Adrenal gland (tissue), 9 donors: ENCODE measurements at regions not wholly inside any gene's neighbourhood (a gene's known extent, or its start where the extent isn't known, plus 50 kb on each side); places are given as distances from the start of the nearest gene placed in this dataset.

Source experiments
- DNase-seq, 7 donors: peaks; one replicate each; pipeline ENCODE4 v3.0.0-alpha.2; 2019 to 2020
- H3K27ac ChIP-seq, 5 donors: fragments of 200-600 bp; sonication (generic) in 4 of 5; 1 replicate in 3 of 5; 2 replicates in 2 of 5; pipeline versions ENCODE4 v1.5.1 to v1.8.0; 2016 to 2020; ENCODE audit warnings: mild to moderate bottlenecking in 1 of 5
- H3K27me3 ChIP-seq: fragments of 200-600 bp; 2 replicates; pipeline ENCODE4 v1.8.0; 2021
- H3K36me3 ChIP-seq, 2 donors: fragments of 200-600 bp; replicated peaks in 1 of 2; 1 replicate in 1 of 2; 2 replicates in 1 of 2; pipeline versions ENCODE4 v1.5.1 to v1.8.0; 2018 to 2022
- H3K4me1 ChIP-seq, 2 donors: fragments of 200-600 bp; replicated peaks in 1 of 2; 1 replicate in 1 of 2; 2 replicates in 1 of 2; pipeline versions ENCODE4 v1.5.1 to v1.8.0; 2018 to 2021
- H3K4me3 ChIP-seq, 4 donors: fragments of 200-600 bp; sonication (generic) in 3 of 4; one replicate each; pipeline ENCODE4 v1.5.1; 2016 to 2018
- H3K9me3 ChIP-seq, 3 donors: fragments of 200-600 bp; sonication (generic) in 1 of 3; replicated peaks in 1 of 3; 1 replicate in 2 of 3; 2 replicates in 1 of 3; pipeline versions ENCODE4 v1.5.1 to v1.8.0; 2016 to 2021
- CTCF ChIP-seq, 6 experiments: fragments of 450-650 bp in 4 of 6; fragments of 200-600 bp in 2 of 6; sonication (generic) in 1 of 6; IDR thresholded peaks; 1 replicate in 5 of 6; 2 replicates in 1 of 6; pipeline versions ENCODE4 v1.5.1 to v1.8.0; 2016 to 2021; ENCODE audit warnings: antibody characterized with exemption in 6 of 6, mild to moderate bottlenecking in 2 of 6, moderate library complexity in 1 of 6
- POLR2A ChIP-seq, 2 donors: fragments of 450-650 bp; IDR thresholded peaks; one replicate each; pipeline ENCODE4 v1.6.1; 2017; ENCODE audit warnings: antibody characterized with exemption in 2 of 2, mild to moderate bottlenecking in 2 of 2, moderate library complexity in 1 of 2
- WGBS, 4 donors: extraction: QIAGEN DNeasy Blood & Tissue Kit in 2 of 4; methylation state at CpG; one replicate each; pipeline versions ENCODE4 v1.1.5 to v1.1.7; 2013 to 2017; 5-methylcytosine and 5-hydroxymethylcytosine counted together
- intact Hi-C, 2 donors: fragments of 100-400 bp; cut with DNase I; formaldehyde crosslinking; loops; one replicate each; pipeline versions ENCODE4 v1.14.1 to v1.15.0; 2022 to 2023
- donor health status: healthy with polysubstance abuse.
- donor health status: Bipolar disorder and iron deficiency.
- donor health status: DM: yes; HTN: yes; CAD: no.
- donor health status: DM: no; HTN: no; CAD: no.
- donor health status: DM: no; HTN: no; CAD: no.

- H3K27me3 ChIP-seq: no peaks in the 10 kb centered on the region
- no peak for TF ChIP-seq POLR2A (IDR thresholded peaks at IDR 0.05)
- no peak overlapping the region for H3K4me3 ChIP-seq
- 74 to 81% (median 76%) methylated on average over 6 to 7 of the region's 7 CpGs for WGBS, 4 donors
- no peaks in the 10 kb centered on the region for H3K4me1 ChIP-seq
- intact Hi-C loops: no loop called here
- no peak for DNase-seq
- no peak overlapping the region for H3K27ac ChIP-seq
- H3K36me3 ChIP-seq: no peaks in the 10 kb centered on the region
- no peaks in the 10 kb centered on the region for H3K9me3 ChIP-seq
Observed at GRCh38 chr15:100730129-100730528, 127.7 kb downstream of the ASB7 start.

DNA sequence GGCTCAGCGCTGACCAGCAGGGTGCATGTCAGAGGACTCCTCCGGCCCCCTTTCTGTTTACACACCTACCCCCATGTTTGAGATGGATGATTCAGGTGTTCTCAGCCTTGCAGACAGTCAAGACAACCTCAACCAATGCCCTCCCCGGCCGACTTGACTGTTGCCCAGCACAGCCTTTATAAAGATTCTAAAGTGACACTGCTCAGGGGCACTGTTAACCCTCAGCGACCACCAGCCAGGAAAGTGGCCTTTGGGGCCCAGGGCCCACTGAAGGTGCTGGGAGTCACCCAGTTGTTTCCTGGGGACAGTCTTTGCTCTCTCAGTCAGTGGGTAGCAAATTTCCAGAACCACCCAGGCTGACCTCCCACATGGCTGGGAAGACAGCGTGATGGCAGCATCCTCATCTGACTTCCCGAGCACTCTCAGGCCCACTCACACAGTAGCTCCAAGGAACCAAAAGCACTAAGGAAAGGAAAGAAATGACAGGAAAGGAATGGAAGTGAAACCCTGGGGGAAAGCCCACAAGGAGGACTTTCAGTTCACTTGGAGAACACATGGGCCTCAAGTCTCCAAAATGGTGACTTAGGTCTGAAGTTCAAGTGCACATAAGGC is 128.4 kb downstream of the ASB7 start:
- Histone ChIP-seq H3K27me3 (no peaks in the 10 kb centered on the region), H3K36me3 (no peaks in the 10 kb centered on the region), H3K4me3 (no peak overlapping the region), H3K4me1 (no peaks in the 10 kb centered on the region), H3K9me3 (no peaks in the 10 kb centered on the region), H3K27ac (no peak overlapping the region)
- WGBS, 4 donors: 91 to 97% (median 94%) methylated on average over 6 to 7 of the region's 7 CpGs
- no peak for TF ChIP-seq POLR2A (IDR thresholded peaks at IDR 0.05)
- no peak for TF ChIP-seq CTCF (IDR thresholded peaks at IDR 0.05)
- intact Hi-C loops: no loop called here
- DNase-seq: no peak

DNA sequence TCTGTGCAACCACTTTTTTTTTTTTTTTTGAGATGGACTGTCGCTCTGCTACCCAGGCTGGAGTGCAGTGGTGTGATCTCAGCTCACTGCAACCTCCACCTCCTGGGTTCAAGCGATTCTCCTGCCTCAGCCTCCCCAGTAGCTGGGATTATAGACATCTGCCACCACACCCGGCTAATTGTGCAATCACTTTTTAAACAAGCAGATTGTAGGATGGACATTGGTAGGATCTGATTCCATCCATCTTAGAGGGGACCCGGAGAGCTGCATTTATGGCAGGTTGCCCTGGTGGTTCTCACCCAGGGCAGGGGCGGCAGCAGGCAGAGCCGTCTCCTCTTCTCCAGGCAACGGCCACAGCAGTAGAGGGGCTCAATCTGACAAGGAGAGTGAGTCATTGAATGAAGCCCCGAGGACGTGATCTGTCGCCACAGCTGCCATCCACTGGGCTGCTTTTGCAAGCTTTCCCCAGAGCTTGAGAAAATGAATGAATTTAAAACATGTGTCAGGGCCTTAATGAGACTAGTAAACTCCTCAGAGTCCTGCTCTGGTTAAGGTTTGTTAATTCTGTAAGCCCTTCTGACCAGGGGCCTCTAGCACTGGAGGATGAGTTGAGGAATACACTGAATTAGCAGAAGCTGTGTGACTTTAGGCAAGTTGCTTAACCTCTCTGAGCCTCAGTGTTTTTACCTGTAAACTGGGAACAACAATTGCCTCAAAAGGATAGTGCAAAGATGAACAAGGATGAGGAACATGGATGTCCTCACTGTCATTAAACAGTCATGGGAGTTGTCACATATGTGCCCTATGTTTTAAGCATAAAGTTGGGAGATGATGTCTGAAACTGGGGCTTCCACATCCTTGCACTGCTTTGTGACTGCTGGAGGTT is 129.1 kb downstream of the ASB7 start:
- no peaks in the 10 kb centered on the region for H3K4me1 ChIP-seq
- H3K9me3 ChIP-seq: no peaks in the 10 kb centered on the region
- 79 to 89% (median 86%) methylated on average over 9 to 10 of the region's 10 CpGs for WGBS, 4 donors
- no peaks in the 10 kb centered on the region for H3K36me3 ChIP-seq
- DNase-seq: no peak
- H3K27me3 ChIP-seq: no peaks in the 10 kb centered on the region
- intact Hi-C loops: no loop called here
- TF ChIP-seq POLR2A (IDR thresholded peaks at IDR 0.05) (no peak), CTCF (IDR thresholded peaks at IDR 0.05) (no peak)
- no peak overlapping the region for H3K4me3 ChIP-seq
- H3K27ac ChIP-seq: no peak overlapping the region

DNA sequence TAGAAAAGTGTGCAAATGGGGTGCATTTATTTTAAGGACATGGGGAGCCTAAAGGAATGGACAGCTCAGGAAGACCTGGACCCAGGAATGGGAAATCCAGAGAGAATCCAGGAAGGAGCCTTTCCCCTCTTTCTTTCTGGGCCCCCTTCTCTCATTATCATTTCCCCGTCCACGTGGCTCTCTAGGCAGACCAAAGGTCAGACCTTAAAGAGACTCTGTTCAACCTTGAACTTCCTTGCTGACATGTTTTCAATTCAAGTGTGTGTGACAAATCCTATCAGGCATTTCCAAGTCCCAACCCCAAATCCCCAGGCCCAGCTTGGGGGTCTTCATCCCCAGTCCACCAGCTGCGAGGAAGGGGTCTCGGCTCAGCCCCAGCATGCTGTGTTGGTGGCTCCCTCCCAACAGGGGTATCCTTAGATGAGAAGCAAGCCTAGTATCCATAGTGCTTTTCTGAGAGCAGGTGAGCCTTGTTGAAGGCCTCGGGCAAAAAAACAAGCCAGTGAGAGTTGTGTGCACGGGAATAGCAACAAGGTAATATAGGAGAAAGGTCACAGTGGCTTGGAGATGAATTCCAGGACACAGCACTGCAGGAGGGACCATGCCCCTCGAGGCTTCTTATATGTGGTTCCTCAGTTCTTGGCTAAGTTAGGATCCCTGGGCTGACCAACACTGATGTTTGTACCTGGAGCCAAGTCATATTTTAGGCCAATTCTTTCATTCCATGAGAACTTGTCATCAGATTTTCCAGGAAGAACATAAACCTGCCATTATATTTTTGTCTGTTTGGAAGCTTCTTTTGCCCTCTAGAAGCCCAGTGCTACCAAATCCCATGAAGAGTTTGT is 130.0 kb downstream of the ASB7 start:
- Histone ChIP-seq H3K27ac (no peak overlapping the region), H3K27me3 (no peaks in the 10 kb centered on the region), H3K36me3 (no peaks in the 10 kb centered on the region), H3K4me3 (no peak overlapping the region), H3K4me1 (no peaks in the 10 kb centered on the region), H3K9me3 (no peaks in the 10 kb centered on the region)
- intact Hi-C loops: no loop called here
- DNase-seq: no peak
- WGBS, 4 donors: 70 to 89% (median 76%) methylated on average over 7 of the region's 7 CpGs
- TF ChIP-seq CTCF (IDR thresholded peaks at IDR 0.05) (no peak), POLR2A (IDR thresholded peaks at IDR 0.05) (no peak)
